H1 (cell line): ENCODE measurements at regions not wholly inside any gene's neighbourhood (a gene's known extent, or its start where the extent isn't known, plus 50 kb on each side); places are given as distances from the start of the nearest gene placed in this dataset.

Experiments
- CTCF ChIA-PET: fragments of 300-600 bp; sonication (Branson Sonifier 250); formaldehyde crosslinking; loops from one replicate; lab custom pipeline; 2021; ENCODE audit not compliant: partially characterized antibody; lab: Charles Lee
- POLR2A ChIA-PET: fragments of 300-600 bp; sonication (Branson Sonifier 250); formaldehyde crosslinking; loops from one replicate; lab custom pipeline; 2021; ENCODE audit warnings: inconsistent platforms; ENCODE audit not compliant: partially characterized antibody; lab: Charles Lee
- DNase-seq, 2 experiments: peaks; one replicate each; pipeline versions ENCODE4 v3.0.0 to v3.0.0-alpha.2; 2010 to 2022; ENCODE audit warnings: low spot score in 2 of 2, low read depth in 1 of 2, mixed read lengths in 1 of 2
- FAIRE-seq: peaks from 2 replicates; lab custom pipeline; 2011; peaks lifted over from hg19 to GRCh38; lab: Jason Lieb, UNC
- H2AFZ ChIP-seq: 2 replicates; pipeline ENCODE4 v1.8.1; 2012; ENCODE audit warnings: low read length, inconsistent platforms
- H2AK5ac ChIP-seq: 2 replicates; pipeline ENCODE4 v1.6.1; 2013; ENCODE audit warnings: low read depth, low read length
- H2BK120ac ChIP-seq: replicated peaks from 2 replicates; pipeline ENCODE3; 2013; ENCODE audit warnings: low read depth, low read length, inconsistent platforms
- H2BK12ac ChIP-seq: 2 replicates; pipeline ENCODE4 v1.6.1; 2013; ENCODE audit warnings: low read depth, low read length
- H2BK15ac ChIP-seq: 2 replicates; pipeline ENCODE4 v1.6.1; 2013; ENCODE audit warnings: low read length
- H2BK20ac ChIP-seq: 2 replicates; pipeline ENCODE4 v1.6.1; 2013; ENCODE audit warnings: low read length
- H2BK5ac ChIP-seq: 2 replicates; pipeline ENCODE4 v1.6.1; 2013; ENCODE audit warnings: low read depth, low read length
- H3K14ac ChIP-seq: 2 replicates; pipeline ENCODE4 v1.6.1; 2013; ENCODE audit warnings: inconsistent platforms; ENCODE audit not compliant: insufficient read length
- H3K18ac ChIP-seq: 2 replicates; pipeline ENCODE4 v1.6.1; 2013; ENCODE audit warnings: low read length; ENCODE audit errors: extremely low read depth
- H3K23ac ChIP-seq: 2 replicates; pipeline ENCODE4 v1.6.1; 2013; ENCODE audit warnings: inconsistent platforms; ENCODE audit not compliant: insufficient read length
- H3K23me2 ChIP-seq: 2 replicates; pipeline ENCODE4 v1.6.1; 2013; ENCODE audit warnings: low read depth, low read length
- H3K27ac ChIP-seq: 2 replicates; pipeline ENCODE4 v1.6.1; 2011; ENCODE audit warnings: low read depth, low read length, inconsistent platforms
- H3K27me3 ChIP-seq, 4 experiments: replicated peaks in 1 of 4; 1 replicate in 1 of 4; 2 replicates in 3 of 4; pipeline versions ENCODE4 v1.6.1 to v1.8.1; 2011 to 2013; ENCODE audit warnings: low read length in 3 of 4, mild to moderate bottlenecking in 3 of 4, inconsistent platforms in 2 of 4, mixed read lengths in 2 of 4, moderate library complexity in 1 of 4; ENCODE audit not compliant: control insufficient read depth in 3 of 4, insufficient read depth in 3 of 4; ENCODE audit errors: extremely low read depth in 1 of 4
- H3K36me3 ChIP-seq, 4 experiments: 2 replicates each; pipeline versions ENCODE4 v1.6.1 to v1.8.1; 2011 to 2013; ENCODE audit warnings: mild to moderate bottlenecking in 4 of 4, low read length in 3 of 4, moderate library complexity in 2 of 4, control low read depth in 1 of 4, inconsistent platforms in 1 of 4; ENCODE audit not compliant: insufficient read depth in 4 of 4, control insufficient read depth in 2 of 4
- H3K4ac ChIP-seq: replicated peaks from 2 replicates; pipeline ENCODE3; 2013; ENCODE audit warnings: low read length, low read depth, mixed read lengths, inconsistent platforms; ENCODE audit not compliant: insufficient read length
- H3K4me1 ChIP-seq, 4 experiments: replicated peaks in 1 of 4; 1 replicate in 1 of 4; 2 replicates in 3 of 4; pipeline versions ENCODE4 v1.6.1 to v1.8.1; 2011 to 2013; ENCODE audit warnings: low read length in 3 of 4, inconsistent platforms in 2 of 4, mixed read lengths in 1 of 4; ENCODE audit not compliant: insufficient read depth in 4 of 4, control insufficient read depth in 3 of 4
- H3K4me2 ChIP-seq, 2 experiments: 2 replicates each; pipeline versions ENCODE4 v1.6.1 to v1.8.1; 2011 to 2013; ENCODE audit warnings: low read depth in 2 of 2, low read length in 2 of 2, control low read depth in 1 of 2, inconsistent platforms in 1 of 2, mild to moderate bottlenecking in 1 of 2; ENCODE audit not compliant: insufficient read depth in 1 of 2
- H3K4me3 ChIP-seq, 4 experiments: fragments of 200-600, 300-600 bp in 1 of 4; sonication (generic), shearing (Covaris generic), sonication (Bioruptor Twin) in 1 of 4; 2 replicates each; pipeline versions ENCODE4 v1.5.1 to v1.8.1; 2011 to 2016; ENCODE audit warnings: low read length in 4 of 4, low read depth in 3 of 4, control low read depth in 2 of 4, inconsistent platforms in 2 of 4, mild to moderate bottlenecking in 2 of 4, mixed read lengths in 1 of 4, moderate library complexity in 1 of 4; ENCODE audit not compliant: insufficient read depth in 2 of 4; ENCODE audit errors: extremely low read depth in 1 of 4
- H3K56ac ChIP-seq: replicated peaks from 2 replicates; pipeline ENCODE3; 2013; ENCODE audit warnings: low read depth, mild to moderate bottlenecking, mixed read lengths, low read length, inconsistent platforms; ENCODE audit not compliant: insufficient read length
- H3K79me1 ChIP-seq: 2 replicates; pipeline ENCODE4 v1.6.1; 2013; ENCODE audit warnings: low read depth, low read length, control low read depth
- H3K79me2 ChIP-seq, 2 experiments: 2 replicates each; pipeline versions ENCODE4 v1.6.1 to v1.8.1; 2012 to 2013; ENCODE audit warnings: low read length in 2 of 2, mild to moderate bottlenecking in 2 of 2, inconsistent platforms in 1 of 2; ENCODE audit not compliant: insufficient read depth in 2 of 2, control insufficient read depth in 1 of 2
- H3K9ac ChIP-seq, 4 experiments: replicated peaks in 1 of 4; 1 replicate in 1 of 4; 2 replicates in 3 of 4; pipeline versions ENCODE4 v1.6.1 to v1.8.1; 2011 to 2013; ENCODE audit warnings: low read depth in 3 of 4, low read length in 3 of 4, control low read depth in 2 of 4, mild to moderate bottlenecking in 2 of 4, moderate library complexity in 2 of 4, inconsistent platforms in 1 of 4; ENCODE audit errors: extremely low read depth in 1 of 4
- H3K9me3 ChIP-seq, 2 experiments: 2 replicates each; pipeline versions ENCODE4 v1.6.1 to v1.8.1; 2012 to 2013; ENCODE audit warnings: mild to moderate bottlenecking in 2 of 2, moderate library complexity in 2 of 2, control low read depth in 1 of 2, inconsistent platforms in 1 of 2, low read depth in 1 of 2, low read length in 1 of 2, mixed read lengths in 1 of 2; ENCODE audit not compliant: insufficient read depth in 2 of 2
- H4K20me1 ChIP-seq, 2 experiments: replicated peaks in 1 of 2; 2 replicates each; pipeline versions ENCODE3 to v1.8.1; 2011 to 2013; ENCODE audit warnings: inconsistent platforms in 2 of 2, low read length in 2 of 2, mild to moderate bottlenecking in 1 of 2; ENCODE audit not compliant: insufficient read depth in 2 of 2, control insufficient read depth in 1 of 2
- H4K5ac ChIP-seq: 2 replicates; pipeline ENCODE4 v1.6.1; 2013; ENCODE audit warnings: low read length, low read depth, mixed read lengths, inconsistent platforms; ENCODE audit not compliant: insufficient read length
- H4K8ac ChIP-seq: 2 replicates; pipeline ENCODE4 v1.8.0; 2013; ENCODE audit warnings: mild to moderate bottlenecking, moderate library complexity, low read length, inconsistent platforms; ENCODE audit not compliant: insufficient read depth; ENCODE audit errors: extremely low read depth
- H4K91ac ChIP-seq: replicated peaks from 2 replicates; pipeline ENCODE3; 2013; ENCODE audit warnings: low read length, mixed read lengths, inconsistent platforms; ENCODE audit not compliant: insufficient read length
- CHD2 ChIP-seq: IDR thresholded peaks from 2 replicates; pipeline ENCODE4 v1.6.1; 2012; ENCODE audit warnings: low read length, improper control_type of control experiment
- CREB1 ChIP-seq: IDR thresholded peaks from 2 replicates; pipeline ENCODE4 v1.6.1; 2012; ENCODE audit warnings: inconsistent platforms
- EP300 ChIP-seq, 2 experiments: IDR thresholded peaks; 1 replicate in 1 of 2; 2 replicates in 1 of 2; pipeline ENCODE4 v1.6.1; 2011 to 2012; ENCODE audit warnings: low read depth in 2 of 2, low read length in 2 of 2, mild to moderate bottlenecking in 2 of 2, borderline replicate concordance in 1 of 2, inconsistent platforms in 1 of 2, moderate library complexity in 1 of 2
- FOSL1 ChIP-seq: IDR thresholded peaks from 2 replicates; pipeline ENCODE4 v1.6.1; 2011; ENCODE audit warnings: mild to moderate bottlenecking, low read depth, low read length, moderate library complexity; ENCODE audit not compliant: insufficient read depth
- HDAC6 ChIP-seq: IDR thresholded peaks from one replicate; pipeline ENCODE4 v1.7.1; 2012; ENCODE audit warnings: low read depth, mild to moderate bottlenecking, inconsistent platforms, low read length, moderate library complexity
- KDM5A ChIP-seq: fragments of 200-600 bp; IDR thresholded peaks from 2 replicates; pipeline ENCODE4 v1.7.1; 2012; ENCODE audit warnings: mild to moderate bottlenecking, low read length, inconsistent platforms, mixed read lengths
- NANOG ChIP-seq: IDR thresholded peaks from 2 replicates; pipeline ENCODE4 v1.6.1; 2011; ENCODE audit warnings: low read length, low read depth, mild to moderate bottlenecking, inconsistent platforms; ENCODE audit not compliant: insufficient read depth, poor library complexity, severe bottlenecking
- SIN3A ChIP-seq, 2 experiments: IDR thresholded peaks in 1 of 2; conservative IDR thresholded peaks in 1 of 2; 2 replicates each; pipeline ENCODE4 v1.6.1; 2011 to 2012; ENCODE audit warnings: low read length in 2 of 2, improper control_type of control experiment in 1 of 2, low read depth in 1 of 2, mild to moderate bottlenecking in 1 of 2
- SIRT6 ChIP-seq: IDR thresholded peaks from one replicate; pipeline ENCODE4 v1.7.1; 2012; ENCODE audit warnings: low read length, inconsistent platforms
- SP2 ChIP-seq: IDR thresholded peaks from 2 replicates; pipeline ENCODE4 v1.6.1; 2012; ENCODE audit warnings: mild to moderate bottlenecking, low read length, inconsistent platforms
- SUZ12 ChIP-seq: fragments of 200-600 bp; sonication (generic); IDR thresholded peaks from 2 replicates; pipeline ENCODE4 v1.6.1; 2012; ENCODE audit warnings: mild to moderate bottlenecking, inconsistent platforms, low read length, moderate library complexity, mixed read lengths
- TAF7 ChIP-seq: optimal IDR thresholded peaks from 2 replicates; pipeline ENCODE3; 2011; ENCODE audit warnings: low read depth, mild to moderate bottlenecking, inconsistent platforms, low read length, moderate library complexity, borderline replicate concordance
- WGBS, 2 experiments: shearing (Covaris generic) in 1 of 2; methylation state at CpG; one replicate each; pipeline versions ENCODE4 v1.1.6 to v1.1.7; 2013 to 2015; ENCODE audit warnings: low lambda C conversion rate in 2 of 2, mixed read lengths in 2 of 2, inconsistent platforms in 1 of 2, low coverage in 1 of 2, missing lambda C conversion rate in 1 of 2; ENCODE audit not compliant: insufficient replicate concordance in 2 of 2, insufficient coverage in 1 of 2, insufficient read length in 1 of 2; ENCODE audit errors: extremely low coverage in 1 of 2, missing lambda C conversion rate in 1 of 2; 5-methylcytosine and 5-hydroxymethylcytosine counted together
- TF ChIP-seq, protein P1 (sequence below), 3 experiments: IDR thresholded peaks; 1 replicate in 2 of 3; 2 replicates in 1 of 3; pipeline versions ENCODE4 v1.5.1 to v1.6.1; 2011; ENCODE audit warnings: low read length in 3 of 3, mild to moderate bottlenecking in 3 of 3, inconsistent platforms in 2 of 3, low read depth in 1 of 3, moderate library complexity in 1 of 3; ENCODE audit not compliant: insufficient read depth in 1 of 3; ENCODE audit errors: control extremely low read depth in 1 of 3

DNA sequence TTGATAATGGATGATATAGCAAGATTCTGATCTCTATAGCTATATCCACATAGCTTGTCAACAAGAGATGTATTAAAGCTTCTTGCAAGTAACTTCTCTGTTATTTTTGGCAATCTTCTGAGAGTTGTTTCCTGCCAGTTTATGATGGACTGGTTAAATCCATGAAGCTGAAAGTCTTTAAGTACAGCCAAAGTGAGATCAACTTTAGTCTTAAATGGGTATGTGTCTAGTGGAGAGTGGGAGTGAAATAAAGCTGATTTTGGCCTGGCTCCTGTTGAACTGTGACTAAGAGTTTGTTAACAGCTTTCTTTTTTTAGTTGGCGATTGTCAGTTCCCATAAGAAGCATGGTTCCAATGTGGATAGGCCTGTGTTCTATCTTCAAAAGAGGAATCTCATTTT lies 350.9 kb upstream of the PCSK5 start:
- Histone ChIP-seq H3K27me3 (no peaks in the 10 kb centered on the region), H2BK5ac (no peak overlapping the region), H2BK12ac (no peak overlapping the region), H2AFZ (no peak overlapping the region), H3K9me3 (peaks cover 0 to 5% of the 10 kb centered on the region in 2 experiments; a peak in 1 of 4 replicates), H3K4me1 (no peaks in the 10 kb centered on the region), H3K9ac (no peak overlapping the region), H3K36me3 (no peaks in the 10 kb centered on the region), H2BK120ac (no peak overlapping the region), H3K23ac (no peak overlapping the region), H4K8ac (no peak overlapping the region), H2BK15ac (no peak overlapping the region), H3K14ac (no peak overlapping the region), H3K79me1 (no peaks in the 10 kb centered on the region), H4K5ac (no peak overlapping the region), H2AK5ac (no peak overlapping the region), H3K4me2 (no peak overlapping the region), H4K20me1 (no peaks in the 10 kb centered on the region), H2BK20ac (no peak overlapping the region), H3K56ac (no peak overlapping the region), H3K4me3 (no peak overlapping the region), H3K18ac (no peak overlapping the region), H3K79me2 (no peaks in the 10 kb centered on the region), H3K4ac (no peak overlapping the region), H3K23me2 (no peaks in the 10 kb centered on the region), H4K91ac (no peak overlapping the region), H3K27ac (no peak overlapping the region)
- 89% methylated on average over 1 of the region's 1 CpG; no CpG with 5 or more reads in 1 of the 2 experiments for WGBS, 2 experiments
- FAIRE-seq (no peak), DNase-seq (no peak)
- ChIA-PET POLR2A (no interaction called here), CTCF (no interaction called here)
- TF ChIP-seq NANOG (no peak), TAF7 (no peak), CREB1 (no peak), FOSL1 (no peak), EP300 (IDR thresholded peaks at IDR 0.05; ENCODE audit: borderline replicate concordance in 1 of 2, low read depth in 2 of 2, low read length in 2 of 2) (no peak), SIRT6 (no peak), HDAC6 (no peak), CHD2 (no peak), KDM5A (no peak), SP2 (no peak), SIN3A (conservative IDR thresholded peaks at IDR 0.05 in 1 of 2, IDR thresholded peaks at IDR 0.05 in 1 of 2; ENCODE audit: low read depth in 1 of 2, low read length in 2 of 2) (no peak), SUZ12 (no peak)
- TF ChIP-seq, protein P1, sequence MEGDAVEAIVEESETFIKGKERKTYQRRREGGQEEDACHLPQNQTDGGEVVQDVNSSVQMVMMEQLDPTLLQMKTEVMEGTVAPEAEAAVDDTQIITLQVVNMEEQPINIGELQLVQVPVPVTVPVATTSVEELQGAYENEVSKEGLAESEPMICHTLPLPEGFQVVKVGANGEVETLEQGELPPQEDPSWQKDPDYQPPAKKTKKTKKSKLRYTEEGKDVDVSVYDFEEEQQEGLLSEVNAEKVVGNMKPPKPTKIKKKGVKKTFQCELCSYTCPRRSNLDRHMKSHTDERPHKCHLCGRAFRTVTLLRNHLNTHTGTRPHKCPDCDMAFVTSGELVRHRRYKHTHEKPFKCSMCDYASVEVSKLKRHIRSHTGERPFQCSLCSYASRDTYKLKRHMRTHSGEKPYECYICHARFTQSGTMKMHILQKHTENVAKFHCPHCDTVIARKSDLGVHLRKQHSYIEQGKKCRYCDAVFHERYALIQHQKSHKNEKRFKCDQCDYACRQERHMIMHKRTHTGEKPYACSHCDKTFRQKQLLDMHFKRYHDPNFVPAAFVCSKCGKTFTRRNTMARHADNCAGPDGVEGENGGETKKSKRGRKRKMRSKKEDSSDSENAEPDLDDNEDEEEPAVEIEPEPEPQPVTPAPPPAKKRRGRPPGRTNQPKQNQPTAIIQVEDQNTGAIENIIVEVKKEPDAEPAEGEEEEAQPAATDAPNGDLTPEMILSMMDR (IDR thresholded peaks at IDR 0.05; ENCODE audit: control extremely low read depth in 1 of 3, insufficient read depth in 1 of 3, low read depth in 1 of 3, low read length in 3 of 3) = no peak
